ENCODE measurements at regions not wholly inside any gene's neighbourhood (a gene's known extent, or its start where the extent isn't known, plus 50 kb on each side); places are given as distances from the start of the nearest gene placed in this dataset.

DNA sequence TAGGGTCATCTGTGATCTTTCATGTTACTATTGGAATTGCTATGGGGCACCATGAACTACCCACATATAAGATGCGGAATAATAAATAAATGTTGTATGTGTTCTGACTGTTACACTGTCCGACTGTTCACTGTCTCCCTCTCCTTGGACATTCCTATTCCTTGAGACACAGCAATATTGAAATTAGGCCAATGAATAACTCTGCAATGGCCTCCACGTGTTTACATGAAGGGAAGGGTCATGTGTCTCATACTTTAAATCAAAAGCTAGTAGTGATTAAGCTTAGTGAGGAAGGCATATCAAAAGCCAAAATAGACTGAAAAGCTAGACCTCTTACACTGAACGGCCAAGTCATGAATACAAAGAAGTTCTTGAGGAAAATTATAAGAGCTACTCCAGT, 751.3 kb downstream of the SOCS6 start:
- no peaks in the 10 kb centered on the region for H3K36me3 ChIP-seq (replicated peaks in 1 of 2; ENCODE audit: control insufficient read depth in 1 of 2, insufficient read depth in 2 of 2, low read length in 2 of 2)
- H3K9ac ChIP-seq (ENCODE audit: insufficient read depth, low read length, poor library complexity, severe bottlenecking): no peak overlapping the region
- TF ChIP-seq, protein P1, sequence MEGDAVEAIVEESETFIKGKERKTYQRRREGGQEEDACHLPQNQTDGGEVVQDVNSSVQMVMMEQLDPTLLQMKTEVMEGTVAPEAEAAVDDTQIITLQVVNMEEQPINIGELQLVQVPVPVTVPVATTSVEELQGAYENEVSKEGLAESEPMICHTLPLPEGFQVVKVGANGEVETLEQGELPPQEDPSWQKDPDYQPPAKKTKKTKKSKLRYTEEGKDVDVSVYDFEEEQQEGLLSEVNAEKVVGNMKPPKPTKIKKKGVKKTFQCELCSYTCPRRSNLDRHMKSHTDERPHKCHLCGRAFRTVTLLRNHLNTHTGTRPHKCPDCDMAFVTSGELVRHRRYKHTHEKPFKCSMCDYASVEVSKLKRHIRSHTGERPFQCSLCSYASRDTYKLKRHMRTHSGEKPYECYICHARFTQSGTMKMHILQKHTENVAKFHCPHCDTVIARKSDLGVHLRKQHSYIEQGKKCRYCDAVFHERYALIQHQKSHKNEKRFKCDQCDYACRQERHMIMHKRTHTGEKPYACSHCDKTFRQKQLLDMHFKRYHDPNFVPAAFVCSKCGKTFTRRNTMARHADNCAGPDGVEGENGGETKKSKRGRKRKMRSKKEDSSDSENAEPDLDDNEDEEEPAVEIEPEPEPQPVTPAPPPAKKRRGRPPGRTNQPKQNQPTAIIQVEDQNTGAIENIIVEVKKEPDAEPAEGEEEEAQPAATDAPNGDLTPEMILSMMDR (IDR thresholded peaks at IDR 0.05): no peak
- Mint-ChIP-seq H3K9me3 (no peaks in the 10 kb centered on the region), H3K4me3 (no peak overlapping the region), H3K27ac (no peak overlapping the region), H3K4me1 (no peaks in the 10 kb centered on the region), H3K27me3 (ENCODE audit: low read depth in 3 of 3) (no peaks in the 10 kb centered on the region), H3K36me3 (no peaks in the 10 kb centered on the region)
- no peak overlapping the region for H3K27ac ChIP-seq (ENCODE audit: low read depth in 1 of 2, low read length in 2 of 2)
- H3K79me2 ChIP-seq (ENCODE audit: insufficient read depth, low read length): no peaks in the 10 kb centered on the region
- no peaks in the 10 kb centered on the region for H3K27me3 ChIP-seq (ENCODE audit: control insufficient read depth in 2 of 2, insufficient read depth in 2 of 2, low read length in 2 of 2)
- no peaks in the 10 kb centered on the region for H3K9me3 ChIP-seq (replicated peaks in 1 of 2; ENCODE audit: control insufficient read depth in 1 of 2, insufficient read depth in 1 of 2, low read length in 2 of 2)
- H2AFZ ChIP-seq (ENCODE audit: insufficient read depth, low read depth, low read length, poor library complexity, severe bottlenecking): no peak overlapping the region
- H4K20me1 ChIP-seq (ENCODE audit: insufficient read depth, low read length): no peaks in the 10 kb centered on the region
- intact Hi-C loops (cut with micrococcal nuclease): no loop called here
- no peak overlapping the region for H3K4me3 ChIP-seq (replicated peaks in 1 of 3; ENCODE audit: low read depth in 2 of 3, low read length in 3 of 3)
- H3K4me1 ChIP-seq (ENCODE audit: control insufficient read depth in 1 of 2, insufficient read depth in 2 of 2, low read length in 2 of 2): no peaks in the 10 kb centered on the region
- H3K4me2 ChIP-seq (replicated peaks; ENCODE audit: extremely low read depth, low read length, poor library complexity, severe bottlenecking): no peak overlapping the region
- WGBS (ENCODE audit: insufficient coverage): 100% methylated on average over 1 of the region's 4 CpGs
- DNase-seq: no peak

DNA sequence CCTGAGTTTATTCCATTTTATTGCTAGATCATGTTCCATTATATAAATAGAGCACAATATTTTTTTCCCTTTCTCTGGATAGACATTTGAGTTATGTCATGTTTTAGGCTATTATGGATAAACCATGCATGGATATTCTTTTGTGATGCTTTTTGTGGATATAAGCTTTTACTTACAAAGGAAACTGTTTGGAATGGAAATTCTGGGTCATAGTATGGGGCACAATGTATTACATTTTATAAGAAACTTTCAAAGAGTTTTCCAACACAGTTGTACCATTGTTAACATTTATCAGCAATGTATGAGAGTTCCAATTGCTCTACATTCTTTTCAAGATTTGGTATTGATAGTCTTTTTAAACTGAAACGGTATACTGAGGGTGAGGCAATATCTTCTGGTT, 749.4 kb downstream of the SOCS6 start:
- no peak overlapping the region for H3K4me2 ChIP-seq (replicated peaks; ENCODE audit: extremely low read depth, low read length, poor library complexity, severe bottlenecking)
- no peaks in the 10 kb centered on the region for H3K9me3 ChIP-seq (replicated peaks in 1 of 2; ENCODE audit: control insufficient read depth in 1 of 2, insufficient read depth in 1 of 2, low read length in 2 of 2)
- no peaks in the 10 kb centered on the region for H3K4me1 Mint-ChIP-seq
- H3K27ac ChIP-seq (ENCODE audit: low read depth in 1 of 2, low read length in 2 of 2): no peak overlapping the region
- no peak overlapping the region for H3K9ac ChIP-seq (ENCODE audit: insufficient read depth, low read length, poor library complexity, severe bottlenecking)
- H4K20me1 ChIP-seq (ENCODE audit: insufficient read depth, low read length): no peaks in the 10 kb centered on the region
- no peaks in the 10 kb centered on the region for H3K27me3 ChIP-seq (ENCODE audit: control insufficient read depth in 2 of 2, insufficient read depth in 2 of 2, low read length in 2 of 2)
- H3K36me3 ChIP-seq (replicated peaks in 1 of 2; ENCODE audit: control insufficient read depth in 1 of 2, insufficient read depth in 2 of 2, low read length in 2 of 2): no peaks in the 10 kb centered on the region
- no peak overlapping the region for H3K4me3 Mint-ChIP-seq
- no CpG with 5 or more reads among the region's 1 CpG for WGBS (ENCODE audit: insufficient coverage)
- H3K27me3 Mint-ChIP-seq (ENCODE audit: low read depth in 3 of 3): peaks cover 0 to 2% (median 0%) of the 10 kb centered on the region in 3 donors
- H3K79me2 ChIP-seq (ENCODE audit: insufficient read depth, low read length): no peaks in the 10 kb centered on the region
- H3K27ac Mint-ChIP-seq: no peak overlapping the region
- no peak overlapping the region for H3K4me3 ChIP-seq (replicated peaks in 1 of 3; ENCODE audit: low read depth in 2 of 3, low read length in 3 of 3)
- TF ChIP-seq, protein P1 (IDR thresholded peaks at IDR 0.05): no peak
- no peaks in the 10 kb centered on the region for H3K36me3 Mint-ChIP-seq
- H3K4me1 ChIP-seq (ENCODE audit: control insufficient read depth in 1 of 2, insufficient read depth in 2 of 2, low read length in 2 of 2): no peaks in the 10 kb centered on the region
- intact Hi-C loops (cut with micrococcal nuclease): no loop called here
- no peak for DNase-seq
- H2AFZ ChIP-seq (ENCODE audit: insufficient read depth, low read depth, low read length, poor library complexity, severe bottlenecking): no peak overlapping the region
- H3K9me3 Mint-ChIP-seq: peaks cover 0 to 6% (median 0%) of the 10 kb centered on the region in 7 donors

Data from CD14-positive monocyte (primary cell).